Liver (tissue), 8 donors: ENCODE measurements at regions not wholly inside any gene's neighbourhood (a gene's known extent, or its start where the extent isn't known, plus 50 kb on each side); places are given as distances from the start of the nearest gene placed in this dataset.

Source experiments
- DNase-seq: peaks from one replicate; pipeline ENCODE4 v3.0.0-alpha.2; 2017; ENCODE audit warnings: low spot score
- H3K27ac ChIP-seq, 2 donors: one replicate each; pipeline ENCODE4 v1.7.0; 2013; ENCODE audit warnings: inconsistent platforms in 2 of 2, low read length in 2 of 2, control low read depth in 1 of 2, low read depth in 1 of 2, mild to moderate bottlenecking in 1 of 2
- H3K27me3 ChIP-seq, 4 donors: one replicate each; pipeline versions ENCODE4 v1.6.1 to v1.7.0; 2013; ENCODE audit warnings: low read length in 3 of 4, inconsistent platforms in 1 of 4, mild to moderate bottlenecking in 1 of 4, moderate library complexity in 1 of 4; ENCODE audit not compliant: control insufficient read depth in 4 of 4, insufficient read depth in 4 of 4
- H3K36me3 ChIP-seq, 4 donors: one replicate each; pipeline versions ENCODE4 v1.6.1 to v1.7.0; 2013; ENCODE audit warnings: low read length in 3 of 4, mild to moderate bottlenecking in 3 of 4, low read depth in 1 of 4, moderate library complexity in 1 of 4; ENCODE audit not compliant: control insufficient read depth in 4 of 4, insufficient read depth in 3 of 4
- H3K4me1 ChIP-seq, 4 donors: one replicate each; pipeline versions ENCODE4 v1.6.1 to v1.7.0; 2013; ENCODE audit warnings: low read length in 3 of 4, mild to moderate bottlenecking in 3 of 4, moderate library complexity in 1 of 4; ENCODE audit not compliant: control insufficient read depth in 4 of 4, insufficient read depth in 4 of 4
- H3K4me3 ChIP-seq, 3 donors: one replicate each; pipeline versions ENCODE4 v1.6.1 to v1.7.0; 2013; ENCODE audit warnings: low read length in 3 of 3, control low read depth in 1 of 3, low read depth in 1 of 3, mild to moderate bottlenecking in 1 of 3
- H3K9ac ChIP-seq, 2 donors: one replicate each; pipeline ENCODE4 v1.7.0; 2013; ENCODE audit warnings: low read length in 2 of 2, mild to moderate bottlenecking in 2 of 2, moderate library complexity in 2 of 2, control low read depth in 1 of 2, low read depth in 1 of 2
- H3K9me3 ChIP-seq, 4 donors: one replicate each; pipeline versions ENCODE4 v1.6.1 to v1.7.0; 2013; ENCODE audit warnings: low read length in 3 of 4; ENCODE audit not compliant: control insufficient read depth in 4 of 4
- CTCF ChIP-seq: fragments of 150-350 bp; IDR thresholded peaks from 2 replicates; pipeline ENCODE4 v1.5.1; 2017; ENCODE audit warnings: improper control_type of control experiment, low read depth, low read length; ENCODE audit not compliant: missing input control
- EGR1 ChIP-seq, 2 donors: IDR thresholded peaks; 2 replicates each; pipeline ENCODE4 v1.6.1; 2016 to 2018; ENCODE audit warnings: antibody characterized with exemption in 2 of 2, low read depth in 2 of 2
- FOXA1 ChIP-seq: IDR thresholded peaks from 2 replicates; pipeline ENCODE4 v1.6.1; 2016; ENCODE audit warnings: antibody characterized with exemption
- FOXA2 ChIP-seq: IDR thresholded peaks from 2 replicates; pipeline ENCODE4 v1.6.1; 2016; ENCODE audit warnings: antibody characterized with exemption
- HNF4A ChIP-seq, 2 donors: conservative IDR thresholded peaks; 2 replicates each; pipeline ENCODE4 v1.6.1; 2016; ENCODE audit warnings: antibody characterized with exemption in 2 of 2, mild to moderate bottlenecking in 2 of 2
- HNF4G ChIP-seq: IDR thresholded peaks from 2 replicates; pipeline ENCODE4 v1.6.1; 2016; ENCODE audit warnings: antibody characterized with exemption
- JUND ChIP-seq, 2 donors: IDR thresholded peaks; 2 replicates each; pipeline ENCODE4 v1.6.1; 2016; ENCODE audit warnings: antibody characterized with exemption in 2 of 2
- MAX ChIP-seq: IDR thresholded peaks from 2 replicates; pipeline ENCODE4 v1.6.1; 2016; ENCODE audit warnings: antibody characterized with exemption
- NR2F2 ChIP-seq: IDR thresholded peaks from 2 replicates; pipeline ENCODE4 v1.6.1; 2016; ENCODE audit warnings: antibody characterized with exemption
- RAD21 ChIP-seq, 2 donors: IDR thresholded peaks; 2 replicates each; pipeline ENCODE4 v1.6.1; 2016; ENCODE audit warnings: antibody characterized with exemption in 2 of 2, mild to moderate bottlenecking in 2 of 2
- REST ChIP-seq: IDR thresholded peaks from 2 replicates; pipeline ENCODE4 v1.6.1; 2016; ENCODE audit warnings: antibody characterized with exemption, mild to moderate bottlenecking
- RXRA ChIP-seq, 2 donors: IDR thresholded peaks; 2 replicates each; pipeline ENCODE4 v1.6.1; 2017 to 2018; ENCODE audit warnings: antibody characterized with exemption in 2 of 2, mild to moderate bottlenecking in 1 of 2
- SP1 ChIP-seq: IDR thresholded peaks from 2 replicates; pipeline ENCODE4 v1.6.1; 2018; ENCODE audit warnings: antibody characterized with exemption, mild to moderate bottlenecking
- TAF1 ChIP-seq: conservative IDR thresholded peaks from 2 replicates; pipeline ENCODE4 v1.6.1; 2016; ENCODE audit warnings: antibody characterized with exemption, mild to moderate bottlenecking
- YY1 ChIP-seq: IDR thresholded peaks from 2 replicates; pipeline ENCODE4 v1.6.1; 2016; ENCODE audit warnings: antibody characterized with exemption, mild to moderate bottlenecking
- ZBTB33 ChIP-seq: IDR thresholded peaks from 2 replicates; pipeline ENCODE4 v1.6.1; 2016; ENCODE audit warnings: antibody characterized with exemption
- WGBS: extraction: QIAGEN DNeasy Blood & Tissue Kit; methylation state at CpG from one replicate; pipeline ENCODE4 v1.1.7; 2013; 5-methylcytosine and 5-hydroxymethylcytosine counted together
- donor health status: healthy.
- donor health status: healthy.
- donor health status: healthy.
- donor health status: healthy.
- donor health status: healthy.

GRCh38 chr18:43757273-43757672 is 480.0 kb upstream of the SYT4 start:
- Histone ChIP-seq H3K9me3 (no peaks in the 10 kb centered on the region), H3K27me3 (no peaks in the 10 kb centered on the region), H3K36me3 (no peaks in the 10 kb centered on the region), H3K4me1 (no peaks in the 10 kb centered on the region), H3K27ac (no peak overlapping the region), H3K9ac (no peak overlapping the region), H3K4me3 (no peak overlapping the region)
- WGBS, result 26% methylated on average over 1 of the region's 1 CpG
- no peak for DNase-seq
- no peak for TF ChIP-seq HNF4G
- no peak for TF ChIP-seq RXRA (IDR thresholded peaks at IDR 0.05)
- TF ChIP-seq YY1, result no peak
- TF ChIP-seq EGR1 (IDR thresholded peaks at IDR 0.05; ENCODE audit: low read depth in 2 of 2), result no peak
- TF ChIP-seq REST, result no peak
- no peak for TF ChIP-seq TAF1
- TF ChIP-seq SP1, result no peak
- no peak for TF ChIP-seq FOXA2
- TF ChIP-seq CTCF, result no peak
- TF ChIP-seq JUND (IDR thresholded peaks at IDR 0.05), result no peak
- TF ChIP-seq NR2F2, result no peak
- no peak for TF ChIP-seq RAD21 (IDR thresholded peaks at IDR 0.05)

GRCh38 chr18:43758734-43759133 is 481.4 kb upstream of the SYT4 start:
- H3K27ac ChIP-seq, result no peak overlapping the region
- H3K9me3 ChIP-seq, result no peaks in the 10 kb centered on the region
- TF ChIP-seq HNF4A (conservative IDR thresholded peaks at IDR 0.05) (no peak), EGR1 (IDR thresholded peaks at IDR 0.05; ENCODE audit: low read depth in 2 of 2) (no peak), ZBTB33 (no peak), MAX (no peak), YY1 (no peak), HNF4G (no peak), FOXA1 (no peak)
- no peak for DNase-seq
- no peak overlapping the region for H3K9ac ChIP-seq
- no peaks in the 10 kb centered on the region for H3K36me3 ChIP-seq
- H3K4me1 ChIP-seq, result no peaks in the 10 kb centered on the region
- H3K4me3 ChIP-seq, result no peak overlapping the region
- no peaks in the 10 kb centered on the region for H3K27me3 ChIP-seq
